GM23338 (cell line): ENCODE measurements at regions not wholly inside any gene's neighbourhood (a gene's known extent, or its start where the extent isn't known, plus 50 kb on each side); places are given as distances from the start of the nearest gene placed in this dataset.

Experiments used
- EZH2 ChIP-seq: fragments of 200-600 bp; sonication (generic); IDR thresholded peaks from one replicate; pipeline ENCODE4 v1.8.0; 2017; ENCODE audit warnings: antibody characterized with exemption, mild to moderate bottlenecking, low read depth; ENCODE audit not compliant: unreplicated experiment
- EZH2phosphoT487 ChIP-seq: fragments of 200-600 bp; sonication (generic); IDR thresholded peaks from one replicate; pipeline ENCODE4 v1.8.1; 2018; ENCODE audit warnings: antibody characterized with exemption; ENCODE audit not compliant: unreplicated experiment
- POLR2AphosphoS5 ChIP-seq: IDR thresholded peaks from 2 replicates; pipeline ENCODE4 v1.6.1; 2016; ENCODE audit warnings: antibody characterized with exemption, low read depth
- STAT1 ChIP-seq: IDR thresholded peaks from one replicate; pipeline ENCODE4 v1.6.1; 2016; ENCODE audit warnings: antibody characterized with exemption; ENCODE audit not compliant: unreplicated experiment
- ZNF331 ChIP-seq: fragments of 250-450 bp; sonication (Bioruptor Pico); IDR thresholded peaks from 2 replicates; pipeline ENCODE4 v1.5.0; 2020; ENCODE audit warnings: low read depth, mild to moderate bottlenecking, moderate library complexity
- TF ChIP-seq, protein P1 (sequence below), 2 experiments: fragments of 200-600 bp in 1 of 2; sonication (generic) in 1 of 2; conservative IDR thresholded peaks; 2 replicates each; pipeline versions ENCODE4 v1.5.1 to v1.6.1; 2016 to 2017; ENCODE audit warnings: antibody characterized with exemption in 2 of 2, low read depth in 2 of 2, mild to moderate bottlenecking in 2 of 2, moderate library complexity in 1 of 2
- TF ChIP-seq, protein P2 (sequence below): IDR thresholded peaks from one replicate; pipeline ENCODE4 v1.6.1; 2018; ENCODE audit warnings: antibody characterized with exemption; ENCODE audit not compliant: unreplicated experiment

DNA sequence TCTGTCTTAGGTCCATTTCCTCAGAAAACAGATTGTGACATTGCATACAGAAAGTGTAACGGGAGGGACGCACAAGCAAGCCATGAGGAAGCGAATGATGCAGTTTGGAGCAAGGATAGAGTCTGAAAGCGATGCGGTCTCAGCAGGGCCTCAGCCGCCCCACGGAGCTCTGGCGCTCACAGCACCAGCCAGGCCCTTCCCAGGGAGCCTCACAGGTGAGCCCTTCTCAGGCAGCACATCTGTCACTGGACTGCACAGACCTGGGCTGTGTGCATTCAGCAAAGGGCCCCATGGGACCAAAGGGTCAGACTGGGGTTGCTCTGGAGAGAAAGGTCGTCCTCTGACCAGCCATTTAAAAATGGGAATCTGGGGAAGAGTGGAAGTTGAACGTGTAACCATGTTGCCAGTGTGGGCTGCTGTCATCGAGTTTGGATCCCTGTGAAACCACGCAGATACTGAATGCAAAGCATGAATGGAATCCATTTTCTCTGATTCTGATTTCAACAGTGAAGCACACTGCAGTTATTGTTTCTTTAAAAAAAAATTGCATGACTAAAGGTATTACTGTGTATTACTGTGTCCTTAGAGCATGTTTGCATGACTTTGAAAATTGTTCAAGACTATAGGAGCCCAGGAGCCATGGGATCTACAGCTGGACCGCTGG is 350.0 kb upstream of the AKR1E2 start:
- TF ChIP-seq, protein P1, sequence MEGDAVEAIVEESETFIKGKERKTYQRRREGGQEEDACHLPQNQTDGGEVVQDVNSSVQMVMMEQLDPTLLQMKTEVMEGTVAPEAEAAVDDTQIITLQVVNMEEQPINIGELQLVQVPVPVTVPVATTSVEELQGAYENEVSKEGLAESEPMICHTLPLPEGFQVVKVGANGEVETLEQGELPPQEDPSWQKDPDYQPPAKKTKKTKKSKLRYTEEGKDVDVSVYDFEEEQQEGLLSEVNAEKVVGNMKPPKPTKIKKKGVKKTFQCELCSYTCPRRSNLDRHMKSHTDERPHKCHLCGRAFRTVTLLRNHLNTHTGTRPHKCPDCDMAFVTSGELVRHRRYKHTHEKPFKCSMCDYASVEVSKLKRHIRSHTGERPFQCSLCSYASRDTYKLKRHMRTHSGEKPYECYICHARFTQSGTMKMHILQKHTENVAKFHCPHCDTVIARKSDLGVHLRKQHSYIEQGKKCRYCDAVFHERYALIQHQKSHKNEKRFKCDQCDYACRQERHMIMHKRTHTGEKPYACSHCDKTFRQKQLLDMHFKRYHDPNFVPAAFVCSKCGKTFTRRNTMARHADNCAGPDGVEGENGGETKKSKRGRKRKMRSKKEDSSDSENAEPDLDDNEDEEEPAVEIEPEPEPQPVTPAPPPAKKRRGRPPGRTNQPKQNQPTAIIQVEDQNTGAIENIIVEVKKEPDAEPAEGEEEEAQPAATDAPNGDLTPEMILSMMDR (conservative IDR thresholded peaks at IDR 0.05; ENCODE audit: low read depth in 2 of 2) = no peak
- TF ChIP-seq STAT1 (no peak), ZNF331 (CRISPR knock-in tag) (no peak), EZH2phosphoT487 (no peak), EZH2 (no peak), POLR2AphosphoS5 (no peak)
- TF ChIP-seq, protein P2, sequence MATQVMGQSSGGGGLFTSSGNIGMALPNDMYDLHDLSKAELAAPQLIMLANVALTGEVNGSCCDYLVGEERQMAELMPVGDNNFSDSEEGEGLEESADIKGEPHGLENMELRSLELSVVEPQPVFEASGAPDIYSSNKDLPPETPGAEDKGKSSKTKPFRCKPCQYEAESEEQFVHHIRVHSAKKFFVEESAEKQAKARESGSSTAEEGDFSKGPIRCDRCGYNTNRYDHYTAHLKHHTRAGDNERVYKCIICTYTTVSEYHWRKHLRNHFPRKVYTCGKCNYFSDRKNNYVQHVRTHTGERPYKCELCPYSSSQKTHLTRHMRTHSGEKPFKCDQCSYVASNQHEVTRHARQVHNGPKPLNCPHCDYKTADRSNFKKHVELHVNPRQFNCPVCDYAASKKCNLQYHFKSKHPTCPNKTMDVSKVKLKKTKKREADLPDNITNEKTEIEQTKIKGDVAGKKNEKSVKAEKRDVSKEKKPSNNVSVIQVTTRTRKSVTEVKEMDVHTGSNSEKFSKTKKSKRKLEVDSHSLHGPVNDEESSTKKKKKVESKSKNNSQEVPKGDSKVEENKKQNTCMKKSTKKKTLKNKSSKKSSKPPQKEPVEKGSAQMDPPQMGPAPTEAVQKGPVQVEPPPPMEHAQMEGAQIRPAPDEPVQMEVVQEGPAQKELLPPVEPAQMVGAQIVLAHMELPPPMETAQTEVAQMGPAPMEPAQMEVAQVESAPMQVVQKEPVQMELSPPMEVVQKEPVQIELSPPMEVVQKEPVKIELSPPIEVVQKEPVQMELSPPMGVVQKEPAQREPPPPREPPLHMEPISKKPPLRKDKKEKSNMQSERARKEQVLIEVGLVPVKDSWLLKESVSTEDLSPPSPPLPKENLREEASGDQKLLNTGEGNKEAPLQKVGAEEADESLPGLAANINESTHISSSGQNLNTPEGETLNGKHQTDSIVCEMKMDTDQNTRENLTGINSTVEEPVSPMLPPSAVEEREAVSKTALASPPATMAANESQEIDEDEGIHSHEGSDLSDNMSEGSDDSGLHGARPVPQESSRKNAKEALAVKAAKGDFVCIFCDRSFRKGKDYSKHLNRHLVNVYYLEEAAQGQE = no peak
